ENCODE measurements at regions not wholly inside any gene's neighbourhood (a gene's known extent, or its start where the extent isn't known, plus 50 kb on each side); places are given as distances from the start of the nearest gene placed in this dataset.
"Not testable (repeated sequence)": the region's sequence is repeated elsewhere in the genome, so short reads cannot be mapped to it uniquely, and the experiment has no call there.

DNA sequence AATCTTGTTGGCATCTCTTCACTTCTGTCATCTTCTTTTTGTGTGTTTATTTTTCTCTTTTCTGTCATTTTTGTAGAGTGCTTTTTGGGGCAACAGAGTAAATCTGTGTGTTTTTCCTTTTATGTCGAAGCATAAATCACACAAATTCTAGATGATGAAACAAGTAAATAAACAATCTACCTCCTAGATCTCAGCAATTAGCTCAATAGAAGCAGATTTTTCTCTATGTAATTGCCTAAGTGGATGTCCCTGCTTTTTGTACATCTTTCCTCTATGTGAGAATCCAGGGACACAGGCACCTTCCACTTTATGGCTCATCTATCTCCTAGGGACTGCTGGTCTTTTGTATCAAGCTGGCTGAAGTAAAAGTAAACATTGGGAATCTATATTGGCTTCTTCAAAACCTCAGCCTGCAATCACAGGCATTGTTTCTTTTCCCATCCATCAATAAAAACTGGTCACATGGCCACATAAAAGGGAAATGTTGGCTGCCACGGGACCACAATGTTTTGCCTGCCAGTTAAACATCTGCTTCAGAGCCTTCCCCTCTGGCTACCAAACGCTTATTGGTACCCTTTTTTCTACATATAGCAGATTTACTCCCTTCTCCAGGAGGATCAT is 323.8 kb downstream of the LMO7 start:
- intact Hi-C loops (cut with micrococcal nuclease): no loop called here
- ATAC-seq (ENCODE audit: low read depth): no peak

DNA sequence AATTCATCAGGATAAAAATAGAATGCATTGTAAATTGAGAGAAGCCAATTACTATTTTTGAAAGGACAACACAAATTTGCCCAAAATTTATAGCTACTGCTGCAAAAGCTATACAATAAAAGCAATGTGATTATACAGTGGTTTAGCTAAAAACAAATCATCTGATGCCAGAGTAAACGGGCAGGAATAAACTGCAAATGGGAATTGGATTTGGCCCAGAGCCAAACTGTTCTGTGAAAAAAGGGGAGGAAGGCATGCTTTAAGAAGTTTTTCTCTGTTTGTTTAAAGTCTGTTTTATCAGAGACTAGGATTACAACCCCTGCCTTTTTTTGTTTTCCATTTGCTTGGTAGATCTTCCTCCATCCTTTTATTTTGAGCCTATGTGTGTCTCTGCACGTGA is 317.5 kb downstream of the LMO7 start:
- POLR2A ChIA-PET; H3K27me3 Mint-ChIP-seq; H3K4me1 Mint-ChIP-seq; CTCF ChIA-PET; intact Hi-C loops (cut with micrococcal nuclease); H3K9me3 Mint-ChIP-seq; H3K36me3 Mint-ChIP-seq (ENCODE audit: low read depth); H3K4me3 Mint-ChIP-seq; H3K27ac Mint-ChIP-seq; ATAC-seq (ENCODE audit: low read depth); DNase-seq: not testable (repeated sequence)

More for the DNA sequence above, 323.8 kb downstream of the LMO7 start:
- POLR2A ChIA-PET: no interaction called here
- no peak for DNase-seq
- Mint-ChIP-seq H3K36me3 (ENCODE audit: low read depth) (no peaks in the 10 kb centered on the region), H3K27ac (no peak overlapping the region), H3K4me3 (no peak overlapping the region), H3K9me3 (no peaks in the 10 kb centered on the region), H3K27me3 (no peaks in the 10 kb centered on the region), H3K4me1 (no peaks in the 10 kb centered on the region)
- CTCF ChIA-PET: no interaction called here
- TF ChIP-seq, protein P1, sequence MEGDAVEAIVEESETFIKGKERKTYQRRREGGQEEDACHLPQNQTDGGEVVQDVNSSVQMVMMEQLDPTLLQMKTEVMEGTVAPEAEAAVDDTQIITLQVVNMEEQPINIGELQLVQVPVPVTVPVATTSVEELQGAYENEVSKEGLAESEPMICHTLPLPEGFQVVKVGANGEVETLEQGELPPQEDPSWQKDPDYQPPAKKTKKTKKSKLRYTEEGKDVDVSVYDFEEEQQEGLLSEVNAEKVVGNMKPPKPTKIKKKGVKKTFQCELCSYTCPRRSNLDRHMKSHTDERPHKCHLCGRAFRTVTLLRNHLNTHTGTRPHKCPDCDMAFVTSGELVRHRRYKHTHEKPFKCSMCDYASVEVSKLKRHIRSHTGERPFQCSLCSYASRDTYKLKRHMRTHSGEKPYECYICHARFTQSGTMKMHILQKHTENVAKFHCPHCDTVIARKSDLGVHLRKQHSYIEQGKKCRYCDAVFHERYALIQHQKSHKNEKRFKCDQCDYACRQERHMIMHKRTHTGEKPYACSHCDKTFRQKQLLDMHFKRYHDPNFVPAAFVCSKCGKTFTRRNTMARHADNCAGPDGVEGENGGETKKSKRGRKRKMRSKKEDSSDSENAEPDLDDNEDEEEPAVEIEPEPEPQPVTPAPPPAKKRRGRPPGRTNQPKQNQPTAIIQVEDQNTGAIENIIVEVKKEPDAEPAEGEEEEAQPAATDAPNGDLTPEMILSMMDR (IDR thresholded peaks at IDR 0.05): no peak

DNA sequence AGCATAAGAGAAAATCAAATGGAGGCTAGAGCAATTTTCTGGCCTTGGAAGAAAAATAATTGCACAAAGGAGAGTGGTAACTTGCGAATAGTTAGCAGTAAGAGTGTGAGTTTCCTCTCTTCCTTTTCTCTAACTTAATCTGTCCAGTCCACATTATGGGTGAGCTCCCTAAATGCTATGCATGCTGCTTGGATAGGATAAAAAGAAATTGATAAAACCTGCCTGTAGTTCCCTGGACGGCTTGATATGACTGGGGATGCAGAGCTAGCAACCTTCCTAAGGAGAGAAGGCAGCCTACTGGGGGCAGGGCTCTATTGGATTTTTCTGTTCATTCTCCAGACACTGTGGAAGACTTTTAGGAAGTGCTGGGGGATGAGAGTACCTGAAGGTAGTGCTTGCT is 311.3 kb downstream of the LMO7 start:
- DNase-seq: no peak
- CTCF ChIA-PET: no interaction called here
- intact Hi-C loops (cut with micrococcal nuclease): no loop called here

DNA sequence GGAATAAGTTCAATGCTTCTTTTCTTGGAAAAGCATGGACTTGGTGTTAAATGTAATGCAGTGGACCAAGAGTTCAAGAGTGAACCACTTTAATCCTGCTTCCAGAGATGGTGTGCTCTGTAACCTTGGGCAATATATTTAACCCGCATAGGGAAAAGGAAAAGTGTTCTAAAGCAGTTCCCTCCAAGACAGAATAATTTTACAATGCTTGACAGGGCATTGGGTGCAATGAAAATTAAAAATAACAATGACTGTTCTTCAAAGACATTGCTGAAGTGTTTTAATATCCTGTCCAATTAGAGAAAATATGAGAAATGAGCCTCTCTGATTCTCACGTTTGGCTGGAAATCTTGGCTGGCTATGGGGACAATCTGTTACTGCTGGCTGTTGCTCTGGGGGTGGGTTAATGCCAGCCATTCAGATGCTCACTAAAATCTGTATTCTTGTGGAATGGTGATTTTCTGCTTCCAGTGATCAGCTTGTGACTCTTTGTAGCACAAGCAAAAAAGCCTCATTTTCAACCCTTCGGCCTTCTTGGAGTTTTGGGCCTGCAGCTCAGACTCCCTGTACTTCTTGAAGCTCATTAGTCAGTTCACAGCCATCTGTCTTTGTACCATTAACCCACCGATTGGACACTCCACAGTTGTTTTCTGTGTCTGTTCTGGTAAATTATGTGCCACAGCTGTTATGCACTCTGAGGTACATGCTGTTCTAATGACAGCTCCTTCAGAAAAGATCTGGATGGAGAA is 310.6 kb downstream of the LMO7 start:
- H3K4me1 Mint-ChIP-seq: no peaks in the 10 kb centered on the region
- TF ChIP-seq, protein P1 (IDR thresholded peaks at IDR 0.05): no peak
- ChIA-PET POLR2A (no interaction called here), CTCF (no interaction called here)
- no peaks in the 10 kb centered on the region for H3K36me3 Mint-ChIP-seq (ENCODE audit: low read depth)
- no peak overlapping the region for H3K27ac Mint-ChIP-seq
- H3K4me3 Mint-ChIP-seq: no peak overlapping the region
- intact Hi-C loops (cut with micrococcal nuclease): no loop called here
- no peak for DNase-seq
- no peaks in the 10 kb centered on the region for H3K9me3 Mint-ChIP-seq
- peaks cover 2% of the 10 kb centered on the region for H3K27me3 Mint-ChIP-seq
- no peak for ATAC-seq (ENCODE audit: low read depth)

More for the DNA sequence above, 311.3 kb downstream of the LMO7 start:
- TF ChIP-seq, protein P1 (IDR thresholded peaks at IDR 0.05): no peak
- POLR2A ChIA-PET: no interaction called here
- ATAC-seq (ENCODE audit: low read depth): no peak
- no peaks in the 10 kb centered on the region for H3K9me3 Mint-ChIP-seq
- H3K4me3 Mint-ChIP-seq: no peak overlapping the region
- H3K27me3 Mint-ChIP-seq: peaks cover 2% of the 10 kb centered on the region
- no peaks in the 10 kb centered on the region for H3K4me1 Mint-ChIP-seq
- no peaks in the 10 kb centered on the region for H3K36me3 Mint-ChIP-seq (ENCODE audit: low read depth)
- H3K27ac Mint-ChIP-seq: no peak overlapping the region

DNA sequence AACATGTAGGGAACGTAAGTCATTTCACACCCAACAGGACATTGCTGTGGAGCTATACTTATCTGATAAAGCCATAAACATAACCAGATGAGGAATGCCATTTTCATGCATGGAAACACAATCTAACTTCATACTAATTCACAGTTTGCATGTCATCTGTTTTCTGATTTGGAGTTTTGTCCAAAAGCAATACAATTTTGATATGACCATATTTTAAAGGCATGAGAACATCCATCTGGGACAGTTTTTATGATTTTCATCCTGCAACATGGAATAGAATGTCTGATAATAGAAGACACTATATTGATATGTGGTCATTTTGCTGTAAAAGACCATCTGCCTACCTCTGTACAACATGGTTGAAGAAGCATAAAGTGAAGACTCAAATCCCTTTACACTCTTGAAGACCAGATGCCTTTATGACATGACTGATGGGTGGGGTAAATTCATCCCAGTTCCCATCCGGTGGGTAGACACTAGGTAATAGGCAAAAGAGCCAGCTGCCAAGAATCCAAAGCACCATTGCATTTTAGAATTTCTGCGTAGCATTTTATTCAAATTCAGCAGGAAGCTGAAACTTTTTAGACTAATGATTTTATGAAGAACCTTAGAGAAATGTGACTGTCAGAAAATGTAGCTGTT is 309.8 kb downstream of the LMO7 start:
- no peak overlapping the region for H3K4me3 Mint-ChIP-seq
- no peak overlapping the region for H3K27ac Mint-ChIP-seq
- H3K27me3 Mint-ChIP-seq: peaks cover 2% of the 10 kb centered on the region
- no peak for DNase-seq
- TF ChIP-seq, protein P1 (IDR thresholded peaks at IDR 0.05): no peak
- H3K36me3 Mint-ChIP-seq (ENCODE audit: low read depth): no peaks in the 10 kb centered on the region
- no peak for ATAC-seq (ENCODE audit: low read depth)
- intact Hi-C loops (cut with micrococcal nuclease): no loop called here
- POLR2A ChIA-PET: no interaction called here
- H3K4me1 Mint-ChIP-seq: no peaks in the 10 kb centered on the region
- no peaks in the 10 kb centered on the region for H3K9me3 Mint-ChIP-seq
- CTCF ChIA-PET: no interaction called here
